Large intestine (tissue), 3 donors: ENCODE measurements at regions not wholly inside any gene's neighbourhood (a gene's known extent, or its start where the extent isn't known, plus 50 kb on each side); places are given as distances from the start of the nearest gene placed in this dataset.

Experiments used
- DNase-seq, 2 donors: peaks; one replicate each; pipeline versions ENCODE4 v3.0.0 to v3.0.0-alpha.2; 2013
- H3K27ac ChIP-seq: one replicate; pipeline ENCODE4 v1.5.1; 2013; ENCODE audit warnings: low read length
- H3K27me3 ChIP-seq: 2 replicates; pipeline ENCODE4 v1.6.1; 2013; ENCODE audit warnings: low read length; ENCODE audit not compliant: control insufficient read depth, insufficient read depth
- H3K36me3 ChIP-seq: 2 replicates; pipeline ENCODE4 v1.6.1; 2013; ENCODE audit warnings: low read length; ENCODE audit not compliant: control insufficient read depth, insufficient read depth
- H3K4me1 ChIP-seq: one replicate; pipeline ENCODE4 v1.6.1; 2013; ENCODE audit warnings: low read length; ENCODE audit not compliant: control insufficient read depth, insufficient read depth
- H3K4me3 ChIP-seq: one replicate; pipeline ENCODE4 v1.5.1; 2013; ENCODE audit warnings: low read length
- H3K9me3 ChIP-seq: one replicate; pipeline ENCODE4 v1.6.1; 2013; ENCODE audit warnings: mild to moderate bottlenecking, low read depth, low read length, moderate library complexity; ENCODE audit not compliant: control insufficient read depth
- WGBS: methylation state at CpG from one replicate; pipeline ENCODE4 v1.1.5; 2013; ENCODE audit warnings: low lambda C conversion rate; ENCODE audit not compliant: insufficient coverage; 5-methylcytosine and 5-hydroxymethylcytosine counted together

GRCh38 chr13:47175172-47175866, 278.5 kb upstream of the HTR2A start:
- 80% methylated on average over 2 of the region's 3 CpGs for WGBS

DNA sequence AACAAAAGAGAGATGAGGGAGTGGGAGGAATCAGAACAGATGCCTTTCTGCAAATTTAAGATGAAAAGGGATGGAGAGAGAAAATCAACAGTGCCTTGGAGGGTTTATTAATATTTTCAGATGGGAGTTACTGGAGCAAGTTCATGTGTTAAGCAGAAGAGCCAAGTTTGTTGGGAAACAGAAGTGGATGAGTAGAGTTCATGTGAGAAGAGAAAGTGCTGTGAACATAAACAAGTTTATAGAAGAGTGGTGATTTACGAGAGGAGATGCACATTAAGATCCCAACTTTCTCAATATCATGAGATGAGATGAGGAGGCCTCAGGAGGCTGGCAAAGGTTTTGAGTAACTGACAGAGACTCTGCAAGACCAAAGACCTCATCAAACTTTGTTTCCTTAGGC, 274.1 kb upstream of the HTR2A start:
- Histone ChIP-seq H3K9me3 (no peaks in the 10 kb centered on the region), H3K36me3 (no peaks in the 10 kb centered on the region), H3K4me3 (no peak overlapping the region), H3K4me1 (no peaks in the 10 kb centered on the region), H3K27ac (no peak overlapping the region), H3K27me3 (no peaks in the 10 kb centered on the region)
- no peak for DNase-seq
- WGBS: no CpG with 5 or more reads among the region's 1 CpG

More at GRCh38 chr13:47175172-47175866, 278.5 kb upstream of the HTR2A start:
- H3K36me3 ChIP-seq: no peaks in the 10 kb centered on the region
- no peak for DNase-seq
- H3K4me1 ChIP-seq: no peaks in the 10 kb centered on the region
- no peaks in the 10 kb centered on the region for H3K9me3 ChIP-seq
- no peak overlapping the region for H3K27ac ChIP-seq
- H3K27me3 ChIP-seq: no peaks in the 10 kb centered on the region
- H3K4me3 ChIP-seq: no peak overlapping the region

- no peaks in the 10 kb centered on the region for H3K27me3 ChIP-seq
- no peaks in the 10 kb centered on the region for H3K4me1 ChIP-seq
- no peak overlapping the region for H3K27ac ChIP-seq
- WGBS: 73% methylated on average over 3 of the region's 7 CpGs
- no peaks in the 10 kb centered on the region for H3K9me3 ChIP-seq
- H3K36me3 ChIP-seq: no peaks in the 10 kb centered on the region
- no peak for DNase-seq
- H3K4me3 ChIP-seq: no peak overlapping the region
These were observed 271.8 kb upstream of the HTR2A start for GRCh38 chr13:47168618-47169017.

DNA sequence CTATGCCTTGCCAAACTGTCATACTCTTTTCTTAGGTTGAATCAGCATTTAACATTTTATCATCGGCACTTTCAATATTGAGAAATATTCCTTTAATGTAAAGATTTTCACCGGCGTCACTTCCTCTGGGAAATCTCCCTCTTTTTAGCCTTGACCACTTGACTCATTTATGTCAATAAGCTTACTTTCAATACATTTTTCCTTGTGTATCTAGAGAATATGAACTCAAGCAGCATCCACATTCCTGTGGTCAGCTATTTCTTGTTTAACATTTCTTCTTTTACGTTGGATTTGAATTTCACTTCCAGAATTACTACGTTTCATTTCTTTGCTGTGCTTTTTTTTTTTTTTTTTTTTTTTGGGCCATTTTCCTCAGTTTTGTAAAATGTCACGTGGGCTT, 271.2 kb upstream of the HTR2A start:
- H3K4me3 ChIP-seq: no peak overlapping the region
- 70% methylated on average over 2 of the region's 6 CpGs for WGBS
- H3K27me3 ChIP-seq: no peaks in the 10 kb centered on the region
- DNase-seq: no peak
- H3K4me1 ChIP-seq: no peaks in the 10 kb centered on the region
- no peaks in the 10 kb centered on the region for H3K9me3 ChIP-seq
- H3K36me3 ChIP-seq: no peaks in the 10 kb centered on the region
- no peak overlapping the region for H3K27ac ChIP-seq

- 80% methylated on average over 2 of the region's 4 CpGs for WGBS
- Histone ChIP-seq H3K36me3 (no peaks in the 10 kb centered on the region), H3K4me1 (no peaks in the 10 kb centered on the region), H3K27ac (no peak overlapping the region), H3K4me3 (no peak overlapping the region), H3K27me3 (no peaks in the 10 kb centered on the region), H3K9me3 (no peaks in the 10 kb centered on the region)
- no peak for DNase-seq
These were observed 269.5 kb upstream of the HTR2A start for GRCh38 chr13:47166336-47166735.

DNA sequence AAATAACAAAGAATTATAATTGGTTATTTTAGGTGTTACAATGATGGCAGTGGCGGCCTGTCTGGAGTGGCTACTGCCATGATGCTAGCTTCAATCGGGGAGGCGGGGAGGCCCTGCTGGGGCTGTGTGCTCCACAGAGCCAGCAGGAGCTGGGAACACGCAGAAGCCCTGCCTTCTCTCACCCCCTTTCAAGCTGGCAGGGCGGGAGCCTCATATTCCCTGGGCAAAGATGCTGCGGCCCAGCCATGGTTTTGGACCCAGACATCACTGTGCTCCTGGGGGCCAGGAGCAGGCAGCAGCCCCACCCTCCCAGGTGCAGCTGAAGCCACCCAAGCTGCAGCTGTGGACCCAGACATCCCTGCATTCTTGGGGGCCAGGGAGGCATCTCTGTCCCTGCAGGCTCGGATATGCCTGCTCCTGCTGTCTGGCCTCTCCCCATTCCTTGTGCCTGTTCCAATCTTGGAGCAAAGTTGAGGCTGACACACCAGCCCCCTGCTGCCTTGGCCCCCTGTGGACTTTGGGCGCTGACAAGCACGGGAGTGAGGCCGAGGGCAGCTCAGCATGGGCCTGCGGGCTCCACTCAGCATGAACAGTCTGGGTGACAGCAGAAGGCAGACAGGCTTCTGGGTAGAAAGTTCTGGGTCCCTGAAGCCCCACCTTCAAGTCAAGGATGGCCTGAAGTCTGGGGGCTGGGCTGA, 263.1 kb upstream of the HTR2A start:
- Histone ChIP-seq H3K4me1 (no peaks in the 10 kb centered on the region), H3K4me3 (no peak overlapping the region), H3K9me3 (no peaks in the 10 kb centered on the region), H3K27ac (no peak overlapping the region), H3K27me3 (no peaks in the 10 kb centered on the region), H3K36me3 (no peaks in the 10 kb centered on the region)
- WGBS: no CpG with 5 or more reads among the region's 11 CpGs
- no peak for DNase-seq

DNA sequence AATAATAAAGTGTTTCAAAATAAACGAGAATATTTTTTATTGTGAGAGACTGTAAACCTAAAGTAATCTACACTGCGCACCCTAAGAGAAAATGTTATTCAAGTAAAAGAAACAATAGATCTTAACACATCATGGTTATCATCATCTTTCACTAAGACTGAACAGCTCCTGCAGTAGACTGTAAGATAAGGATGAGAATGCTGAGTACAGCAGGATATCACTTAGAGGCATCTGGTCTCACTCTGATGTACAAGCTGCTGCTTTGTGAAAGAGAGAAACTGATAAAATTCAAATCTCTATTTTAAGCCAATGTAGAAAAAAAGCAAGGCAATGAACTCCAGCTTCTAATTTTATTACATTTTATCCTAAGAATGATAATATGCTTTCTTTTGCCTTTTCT, 261.7 kb upstream of the HTR2A start:
- no peaks in the 10 kb centered on the region for H3K4me1 ChIP-seq
- H3K27me3 ChIP-seq: no peaks in the 10 kb centered on the region
- H3K36me3 ChIP-seq: no peaks in the 10 kb centered on the region
- no CpG with 5 or more reads among the region's 2 CpGs for WGBS
- no peak overlapping the region for H3K27ac ChIP-seq
- no peak for DNase-seq
- no peak overlapping the region for H3K4me3 ChIP-seq
- no peaks in the 10 kb centered on the region for H3K9me3 ChIP-seq

GRCh38 chr13:47148543-47148942, 251.7 kb upstream of the HTR2A start:
- DNase-seq: no peak
- WGBS: no CpG with 5 or more reads among the region's 3 CpGs

DNA sequence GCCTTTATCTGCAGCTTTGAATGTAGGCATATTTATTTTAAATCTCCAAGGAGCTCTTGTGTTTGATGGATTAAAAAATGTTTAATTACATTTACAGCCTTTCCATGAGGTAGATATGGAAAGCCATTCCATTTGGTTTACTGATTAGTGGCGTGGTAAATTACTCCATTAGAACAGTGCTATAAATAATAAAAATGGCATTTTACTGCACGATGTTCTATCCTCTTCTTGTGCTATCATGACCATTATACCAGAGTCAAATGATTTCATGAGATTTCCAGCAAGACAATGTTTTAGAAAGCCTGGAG, 250.9 kb upstream of the HTR2A start:
- H3K4me1 ChIP-seq: no peaks in the 10 kb centered on the region
- no peaks in the 10 kb centered on the region for H3K9me3 ChIP-seq
- no peak overlapping the region for H3K4me3 ChIP-seq
- no peaks in the 10 kb centered on the region for H3K27me3 ChIP-seq
- DNase-seq: no peak
- H3K27ac ChIP-seq: no peak overlapping the region
- H3K36me3 ChIP-seq: no peaks in the 10 kb centered on the region
- WGBS: no CpG with 5 or more reads among the region's 2 CpGs

More at GRCh38 chr13:47148543-47148942, 251.7 kb upstream of the HTR2A start:
- Histone ChIP-seq H3K36me3 (no peaks in the 10 kb centered on the region), H3K27me3 (no peaks in the 10 kb centered on the region), H3K4me3 (no peak overlapping the region), H3K9me3 (no peaks in the 10 kb centered on the region), H3K27ac (no peak overlapping the region), H3K4me1 (no peaks in the 10 kb centered on the region)

DNA sequence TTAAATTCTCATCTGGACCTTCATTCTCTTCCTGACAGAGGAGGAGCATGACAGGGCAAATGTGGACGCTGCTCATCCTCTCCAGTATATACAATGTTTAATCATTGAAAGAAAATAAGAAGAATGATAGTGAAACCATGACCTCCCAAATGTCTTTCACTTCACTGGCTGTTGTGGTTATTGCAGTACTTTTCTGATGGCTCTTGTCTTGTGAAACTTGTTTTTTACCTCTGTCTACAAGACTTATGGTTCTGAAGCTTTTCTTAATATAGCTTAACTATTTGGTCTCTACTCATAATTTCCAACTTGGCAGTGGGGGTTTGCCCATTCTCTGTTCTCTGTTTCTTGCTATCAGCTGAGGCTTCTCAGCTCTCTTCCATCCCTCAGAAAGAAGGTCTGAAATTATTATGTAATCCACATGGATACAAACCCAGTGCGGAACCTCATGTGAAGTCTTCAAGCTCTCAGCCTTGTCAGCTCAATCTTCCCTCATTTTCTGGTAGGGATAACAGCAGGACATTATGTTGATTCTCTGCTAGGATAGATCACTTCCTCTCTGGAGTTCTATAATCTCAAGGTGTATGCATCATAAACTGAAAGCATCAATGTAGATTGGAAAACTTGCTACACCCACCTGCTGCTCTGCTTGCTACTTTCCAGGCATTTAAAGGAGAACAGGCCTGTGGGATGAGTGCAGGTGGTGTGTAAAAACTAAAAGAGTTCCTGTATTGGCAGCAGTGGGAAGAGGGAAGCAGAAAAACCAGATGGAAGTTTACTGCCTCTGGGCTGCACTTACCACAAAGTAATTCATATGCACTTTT, 250.3 kb upstream of the HTR2A start:
- Histone ChIP-seq H3K4me3 (no peak overlapping the region), H3K36me3 (no peaks in the 10 kb centered on the region), H3K4me1 (no peaks in the 10 kb centered on the region), H3K9me3 (no peaks in the 10 kb centered on the region), H3K27me3 (no peaks in the 10 kb centered on the region), H3K27ac (no peak overlapping the region)
- 50% methylated on average over 1 of the region's 2 CpGs for WGBS
- DNase-seq: no peak
